Ectodermal cell (in vitro differentiated cells): ENCODE measurements at regions not wholly inside any gene's neighbourhood (a gene's known extent, or its start where the extent isn't known, plus 50 kb on each side); places are given as distances from the start of the nearest gene placed in this dataset.
"Not testable (repeated sequence)": the region's sequence is repeated elsewhere in the genome, so short reads cannot be mapped to it uniquely, and the experiment has no call there.

ENCODE experiments used
- H3K27ac ChIP-seq: 2 replicates; pipeline ENCODE4 v1.7.0; 2013; ENCODE audit warnings: mild to moderate bottlenecking, low read depth, low read length; ENCODE audit not compliant: insufficient read depth, poor library complexity, severe bottlenecking
- H3K27me3 ChIP-seq: 2 replicates; pipeline ENCODE4 v1.7.0; 2013; ENCODE audit warnings: mild to moderate bottlenecking, low read length; ENCODE audit not compliant: insufficient read depth, control insufficient read depth, poor library complexity, severe bottlenecking
- H3K36me3 ChIP-seq: one replicate; pipeline ENCODE4 v1.7.0; 2013; ENCODE audit warnings: low read length; ENCODE audit not compliant: control insufficient read depth, insufficient read depth
- H3K4me1 ChIP-seq: one replicate; pipeline ENCODE4 v1.7.0; 2013; ENCODE audit warnings: low read length; ENCODE audit not compliant: control insufficient read depth, insufficient read depth
- H3K4me3 ChIP-seq: 2 replicates; pipeline ENCODE4 v1.7.0; 2013; ENCODE audit warnings: low read depth, low read length, control low read depth; ENCODE audit not compliant: insufficient read depth
- H3K9me3 ChIP-seq: 2 replicates; pipeline ENCODE4 v1.7.0; 2013; ENCODE audit warnings: mild to moderate bottlenecking, low read length, moderate library complexity; ENCODE audit not compliant: control insufficient read depth
- WGBS, 2 experiments: methylation state at CpG; one replicate each; pipeline ENCODE4 v1.1.7; 2013; ENCODE audit warnings: missing lambda C conversion rate in 2 of 2; 5-methylcytosine and 5-hydroxymethylcytosine counted together

GRCh38 chr10:30751678-30752331 lies 122.3 kb upstream of the LYZL2 start:
- Histone ChIP-seq H3K27ac (no peak overlapping the region), H3K4me3 (no peak overlapping the region)
- WGBS, 2 experiments: 37 to 39% methylated on average over 14 of the region's 14 CpGs

GRCh38 chr10:30750971-30751677 lies 121.6 kb upstream of the LYZL2 start:
- Histone ChIP-seq H3K36me3 (no peaks in the 10 kb centered on the region), H3K27ac (no peak overlapping the region), H3K4me3 (no peak overlapping the region), H3K4me1 (no peaks in the 10 kb centered on the region), H3K27me3 (no peaks in the 10 kb centered on the region), H3K9me3 (no peaks in the 10 kb centered on the region)
- WGBS, 2 experiments: 90 to 91% methylated on average over 10 of the region's 10 CpGs

More at GRCh38 chr10:30751678-30752331, 122.3 kb upstream of the LYZL2 start:
- Histone ChIP-seq H3K4me1 (no peaks in the 10 kb centered on the region), H3K27me3 (no peaks in the 10 kb centered on the region), H3K9me3 (no peaks in the 10 kb centered on the region), H3K36me3 (no peaks in the 10 kb centered on the region)

GRCh38 chr10:30749385-30749784 lies 119.8 kb upstream of the LYZL2 start:
- Histone ChIP-seq H3K27ac (no peak overlapping the region), H3K9me3 (no peaks in the 10 kb centered on the region), H3K36me3 (no peaks in the 10 kb centered on the region), H3K4me3 (no peak overlapping the region), H3K27me3 (no peaks in the 10 kb centered on the region), H3K4me1 (no peaks in the 10 kb centered on the region)
- 93 to 94% methylated on average over 8 of the region's 8 CpGs for WGBS, 2 experiments

GRCh38 chr10:30748152-30748973 lies 118.8 kb upstream of the LYZL2 start:
- Histone ChIP-seq H3K27ac (no peak overlapping the region), H3K4me3 (no peak overlapping the region), H3K27me3 (no peaks in the 10 kb centered on the region), H3K9me3 (no peaks in the 10 kb centered on the region), H3K4me1 (no peaks in the 10 kb centered on the region), H3K36me3 (no peaks in the 10 kb centered on the region)
- WGBS, 2 experiments: 91 to 93% methylated on average over 7 of the region's 7 CpGs

- Histone ChIP-seq H3K27ac (no peak overlapping the region), H3K9me3 (no peaks in the 10 kb centered on the region), H3K36me3 (no peaks in the 10 kb centered on the region), H3K4me1 (no peaks in the 10 kb centered on the region), H3K4me3 (no peak overlapping the region), H3K27me3 (no peaks in the 10 kb centered on the region)
- 81 to 88% methylated on average over 9 of the region's 9 CpGs for WGBS, 2 experiments
These were observed 118.1 kb upstream of the LYZL2 start for GRCh38 chr10:30747633-30748032.

GRCh38 chr10:30745953-30746352 lies 116.4 kb upstream of the LYZL2 start:
- Histone ChIP-seq H3K36me3 (no peaks in the 10 kb centered on the region), H3K9me3 (no peaks in the 10 kb centered on the region), H3K4me1 (no peaks in the 10 kb centered on the region), H3K27me3 (no peaks in the 10 kb centered on the region), H3K4me3 (no peak overlapping the region), H3K27ac (no peak overlapping the region)
- 91 to 94% methylated on average over 5 of the region's 5 CpGs for WGBS, 2 experiments

GRCh38 chr10:30744106-30744505 lies 114.6 kb upstream of the LYZL2 start:
- Histone ChIP-seq H3K27ac (no peak overlapping the region), H3K27me3 (no peaks in the 10 kb centered on the region), H3K36me3 (no peaks in the 10 kb centered on the region), H3K4me3 (no peak overlapping the region), H3K4me1 (no peaks in the 10 kb centered on the region), H3K9me3 (no peaks in the 10 kb centered on the region)
- WGBS, 2 experiments: 92 to 100% methylated on average over 1 of the region's 1 CpG

GRCh38 chr10:30743586-30743985 lies 114.0 kb upstream of the LYZL2 start:
- Histone ChIP-seq H3K9me3 (no peaks in the 10 kb centered on the region), H3K4me3 (no peak overlapping the region), H3K4me1 (no peaks in the 10 kb centered on the region), H3K27me3 (no peaks in the 10 kb centered on the region), H3K36me3 (no peaks in the 10 kb centered on the region), H3K27ac (no peak overlapping the region)
- WGBS, 2 experiments: 99 to 100% methylated on average over 3 of the region's 3 CpGs

GRCh38 chr10:30742471-30742870 lies 112.9 kb upstream of the LYZL2 start:
- no peaks in the 10 kb centered on the region for H3K9me3 ChIP-seq
- H3K4me3 ChIP-seq: no peak overlapping the region
- H3K4me1 ChIP-seq: no peaks in the 10 kb centered on the region
- WGBS, 2 experiments: 91 to 92% methylated on average over 4 of the region's 4 CpGs
- no peaks in the 10 kb centered on the region for H3K36me3 ChIP-seq
- H3K27ac ChIP-seq: no peak overlapping the region
- H3K27me3 ChIP-seq: no peaks in the 10 kb centered on the region

GRCh38 chr10:30740774-30741173 lies 111.2 kb upstream of the LYZL2 start:
- H3K9me3 ChIP-seq, H3K4me3 ChIP-seq, H3K4me1 ChIP-seq, H3K27me3 ChIP-seq, H3K36me3 ChIP-seq, H3K27ac ChIP-seq: not testable (repeated sequence)
- 90 to 93% methylated on average over 1 of the region's 1 CpG for WGBS, 2 experiments
